Retinal pigment epithelial cell (primary cell): ENCODE measurements at regions not wholly inside any gene's neighbourhood (a gene's known extent, or its start where the extent isn't known, plus 50 kb on each side); places are given as distances from the start of the nearest gene placed in this dataset.

Experiments used
- DNase-seq: peaks from one replicate; pipeline ENCODE4 v3.0.0-alpha.2; 2010; ENCODE audit warnings: low read depth
- H3K4me3 ChIP-seq: 2 replicates; pipeline ENCODE4 v1.5.1; 2011; ENCODE audit warnings: mild to moderate bottlenecking, low read length, control low read depth, moderate library complexity
- TF ChIP-seq, protein P1 (sequence below): conservative IDR thresholded peaks from 2 replicates; pipeline ENCODE4 v1.5.1; 2011; ENCODE audit warnings: low read depth, low read length, control low read depth, inconsistent platforms

DNA sequence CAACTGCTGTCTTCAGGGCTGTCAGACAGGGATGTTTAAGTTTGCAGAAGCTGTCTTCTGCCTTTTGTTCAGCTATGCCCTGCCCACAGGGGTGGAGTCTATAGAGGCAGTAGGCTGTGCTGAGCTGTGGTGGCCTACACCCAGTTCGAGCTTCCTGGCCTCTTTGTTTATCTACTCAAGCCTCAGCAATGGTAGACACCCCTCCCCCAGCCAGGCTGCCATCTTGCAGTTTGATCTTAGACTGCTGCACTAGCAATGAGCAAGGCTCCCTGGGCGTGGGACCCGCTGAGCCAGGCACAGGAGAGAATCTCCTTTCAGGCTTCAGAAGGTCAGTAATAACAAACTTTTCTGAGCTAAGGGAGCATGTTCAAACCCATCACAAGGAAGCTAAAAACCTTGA lies 545.3 kb downstream of the TLE4 start:
- no peak overlapping the region for H3K4me3 ChIP-seq
- TF ChIP-seq, protein P1, sequence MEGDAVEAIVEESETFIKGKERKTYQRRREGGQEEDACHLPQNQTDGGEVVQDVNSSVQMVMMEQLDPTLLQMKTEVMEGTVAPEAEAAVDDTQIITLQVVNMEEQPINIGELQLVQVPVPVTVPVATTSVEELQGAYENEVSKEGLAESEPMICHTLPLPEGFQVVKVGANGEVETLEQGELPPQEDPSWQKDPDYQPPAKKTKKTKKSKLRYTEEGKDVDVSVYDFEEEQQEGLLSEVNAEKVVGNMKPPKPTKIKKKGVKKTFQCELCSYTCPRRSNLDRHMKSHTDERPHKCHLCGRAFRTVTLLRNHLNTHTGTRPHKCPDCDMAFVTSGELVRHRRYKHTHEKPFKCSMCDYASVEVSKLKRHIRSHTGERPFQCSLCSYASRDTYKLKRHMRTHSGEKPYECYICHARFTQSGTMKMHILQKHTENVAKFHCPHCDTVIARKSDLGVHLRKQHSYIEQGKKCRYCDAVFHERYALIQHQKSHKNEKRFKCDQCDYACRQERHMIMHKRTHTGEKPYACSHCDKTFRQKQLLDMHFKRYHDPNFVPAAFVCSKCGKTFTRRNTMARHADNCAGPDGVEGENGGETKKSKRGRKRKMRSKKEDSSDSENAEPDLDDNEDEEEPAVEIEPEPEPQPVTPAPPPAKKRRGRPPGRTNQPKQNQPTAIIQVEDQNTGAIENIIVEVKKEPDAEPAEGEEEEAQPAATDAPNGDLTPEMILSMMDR: no peak
- no peak for DNase-seq

DNA sequence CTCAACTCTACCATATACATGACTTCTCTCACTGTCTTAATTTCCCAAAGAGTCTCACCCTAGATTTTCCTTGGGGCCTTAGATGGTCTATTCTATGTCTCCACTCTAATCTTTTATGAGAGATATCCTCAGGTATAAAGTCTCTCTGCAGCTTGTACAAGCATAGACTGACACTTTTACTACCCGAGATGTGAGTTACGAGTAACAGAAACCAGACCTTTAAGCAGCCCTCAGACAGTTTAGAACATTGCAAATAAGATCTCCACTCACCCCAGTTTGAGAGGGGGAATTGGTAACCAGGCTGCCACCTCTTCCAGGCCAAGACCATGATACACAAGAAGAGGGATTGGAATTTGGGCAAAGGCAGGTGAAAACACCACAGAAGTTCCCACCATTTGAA lies 542.5 kb downstream of the TLE4 start:
- H3K4me3 ChIP-seq: no peak overlapping the region
- DNase-seq: no peak
- TF ChIP-seq, protein P1: no peak

DNA sequence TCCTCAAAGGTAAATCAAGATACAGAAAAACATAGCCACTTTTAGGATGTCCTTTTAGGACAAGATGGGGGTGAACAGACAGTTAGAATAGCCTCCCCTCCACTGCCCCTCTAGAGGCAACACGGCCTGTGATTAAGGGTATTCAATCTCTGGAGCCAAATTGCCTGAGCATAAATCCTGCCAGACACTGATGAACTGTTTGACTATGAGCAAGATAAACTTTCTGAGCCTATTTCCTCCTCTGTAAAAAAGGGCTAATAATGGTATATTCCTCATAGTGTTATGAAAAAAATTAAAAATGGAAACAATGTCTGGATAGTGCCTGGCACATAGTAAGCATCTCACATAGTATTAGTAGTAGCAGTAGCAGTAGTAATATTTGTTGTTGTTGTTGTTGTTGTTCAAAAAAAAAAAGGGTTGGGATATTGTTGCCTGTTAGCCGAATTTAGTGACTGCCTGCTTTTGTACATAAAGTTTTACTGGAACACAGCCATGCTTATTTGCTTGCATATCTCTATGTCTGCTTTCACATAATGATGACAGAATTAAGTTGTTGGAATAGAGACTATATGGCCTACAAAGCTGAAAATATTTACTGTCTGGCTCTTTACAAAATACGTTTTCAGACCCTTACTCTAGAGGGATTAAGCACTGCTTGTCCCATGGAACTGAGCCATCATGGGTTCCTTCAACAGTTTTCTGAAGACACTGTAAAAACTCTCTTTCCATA lies 536.3 kb downstream of the TLE4 start:
- TF ChIP-seq, protein P1: no peak
- H3K4me3 ChIP-seq: no peak overlapping the region
- no peak for DNase-seq

DNA sequence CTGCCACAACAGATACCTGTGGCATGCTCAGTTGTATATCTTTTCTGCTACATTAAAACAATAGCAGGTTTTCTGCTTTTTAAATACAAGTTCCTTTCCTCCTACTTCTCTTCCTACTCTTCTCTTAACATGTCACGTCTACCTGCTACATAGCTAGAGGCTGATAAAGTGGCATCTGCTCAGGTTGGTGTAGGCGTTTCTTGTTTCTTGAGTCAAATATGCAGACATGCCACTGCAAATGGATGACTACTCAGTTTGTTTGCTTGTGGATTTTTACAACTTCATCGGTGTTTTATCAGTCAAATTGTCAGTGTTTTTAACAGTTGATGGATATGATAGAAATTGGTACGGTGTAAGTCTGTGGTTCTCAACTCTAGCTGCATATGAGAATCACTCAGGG lies 525.7 kb downstream of the TLE4 start:
- no peak for DNase-seq
- no peak overlapping the region for H3K4me3 ChIP-seq
- TF ChIP-seq, protein P1: no peak

DNA sequence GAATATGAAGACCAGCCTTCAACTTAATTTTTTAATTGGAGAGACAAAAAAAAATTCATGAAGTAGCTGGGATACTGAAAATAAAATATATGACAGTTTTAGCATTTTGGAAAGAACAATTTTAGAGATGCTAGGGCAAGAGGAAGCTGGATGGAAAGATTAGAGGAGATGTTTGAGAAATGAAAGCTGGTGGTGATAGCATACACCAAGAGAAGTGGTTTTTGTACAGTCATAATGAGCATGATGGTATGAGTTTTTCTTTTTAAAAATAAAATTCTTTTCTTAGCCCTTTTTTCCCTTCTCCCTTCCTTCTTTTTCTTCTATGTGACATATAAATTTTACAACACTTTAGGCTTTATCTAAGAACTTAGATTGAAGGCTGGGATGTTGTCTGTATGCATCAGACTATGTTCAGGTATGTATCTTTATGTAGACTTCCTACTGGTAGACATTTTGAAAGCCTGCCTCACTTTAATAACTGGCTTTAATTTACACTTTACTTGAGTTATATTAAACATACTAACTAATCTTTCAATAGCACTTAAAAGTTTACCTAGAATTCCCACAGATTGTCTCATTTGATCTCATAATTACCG lies 522.5 kb downstream of the TLE4 start:
- no peak for DNase-seq
- TF ChIP-seq, protein P1: no peak
- H3K4me3 ChIP-seq: no peak overlapping the region

DNA sequence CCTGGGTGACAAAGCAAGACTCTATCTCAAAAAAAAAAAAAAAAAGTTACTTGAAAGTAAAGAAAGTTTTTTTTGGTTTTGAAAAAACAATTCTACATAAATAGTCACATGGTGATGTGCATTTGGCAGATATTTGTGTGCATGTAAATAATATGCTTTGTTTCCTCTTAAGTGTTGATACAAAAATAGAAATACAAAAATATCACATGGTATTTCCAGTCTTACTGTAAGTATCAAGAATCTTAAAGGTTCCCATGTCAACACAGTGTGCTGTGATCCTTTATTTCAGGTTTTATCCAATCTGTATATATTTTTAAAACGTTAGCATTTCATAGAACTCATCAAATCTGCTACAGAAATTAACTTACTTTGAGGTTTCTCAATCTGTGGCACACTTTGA lies 521.9 kb downstream of the TLE4 start:
- TF ChIP-seq, protein P1: no peak
- DNase-seq: no peak
- H3K4me3 ChIP-seq: no peak overlapping the region

DNA sequence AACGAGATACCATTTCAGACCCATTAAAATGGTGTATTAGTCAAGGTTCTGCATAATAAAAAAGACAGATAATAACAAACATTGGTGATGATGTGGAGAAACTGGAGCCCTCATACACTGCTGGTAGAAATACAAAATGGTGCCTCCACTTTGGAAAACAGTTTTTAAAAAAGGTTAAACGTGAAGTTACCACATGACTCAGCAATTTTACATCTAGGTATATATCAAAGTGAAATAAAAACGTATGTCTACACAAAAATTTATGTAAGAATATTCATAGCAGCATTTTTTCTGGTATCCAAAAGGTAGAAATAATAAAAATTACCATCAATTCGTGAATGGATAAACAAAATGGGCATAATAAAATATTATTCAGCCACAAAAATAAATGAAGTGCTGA lies 519.8 kb downstream of the TLE4 start:
- DNase-seq: no peak
- TF ChIP-seq, protein P1: no peak
- H3K4me3 ChIP-seq: no peak overlapping the region
